AG09309 (cell line): ENCODE measurements at regions not wholly inside any gene's neighbourhood (a gene's known extent, or its start where the extent isn't known, plus 50 kb on each side); places are given as distances from the start of the nearest gene placed in this dataset.

Experiments used
- DNase-seq: peaks from one replicate; pipeline ENCODE4 v3.0.0-alpha.2; 2010; ENCODE audit warnings: low read depth
- H3K4me3 ChIP-seq: 2 replicates; pipeline ENCODE4 v1.5.1; 2011; ENCODE audit warnings: mild to moderate bottlenecking, low read depth, low read length, moderate library complexity; ENCODE audit not compliant: control insufficient read depth
- CTCF ChIP-seq: IDR thresholded peaks from 2 replicates; pipeline ENCODE4 v1.5.1; 2011; ENCODE audit warnings: mild to moderate bottlenecking, low read depth, low read length, inconsistent platforms; ENCODE audit not compliant: insufficient read depth, control insufficient read depth; ENCODE audit errors: missing control alignments

- H3K4me3 ChIP-seq = no peak overlapping the region
- TF ChIP-seq CTCF = no peak
- no peak for DNase-seq
Measured at GRCh38 chr3:70770650-70771049, 458.2 kb upstream of the MDFIC2 start.

GRCh38 chr3:70766301-70766700, 453.9 kb upstream of the MDFIC2 start:
- no peak overlapping the region for H3K4me3 ChIP-seq
- no peak for TF ChIP-seq CTCF
- no peak for DNase-seq

GRCh38 chr3:70763894-70764293, 451.5 kb upstream of the MDFIC2 start:
- TF ChIP-seq CTCF = no peak
- DNase-seq = no peak
- no peak overlapping the region for H3K4me3 ChIP-seq

GRCh38 chr3:70757658-70758057, 445.2 kb upstream of the MDFIC2 start:
- H3K4me3 ChIP-seq = no peak overlapping the region
- no peak for DNase-seq
- TF ChIP-seq CTCF = no peak

GRCh38 chr3:70755526-70755925, 443.1 kb upstream of the MDFIC2 start:
- TF ChIP-seq CTCF = no peak
- no peak for DNase-seq
- no peak overlapping the region for H3K4me3 ChIP-seq

GRCh38 chr3:70754314-70754713, 441.9 kb upstream of the MDFIC2 start:
- TF ChIP-seq CTCF = no peak
- DNase-seq = no peak
- H3K4me3 ChIP-seq = no peak overlapping the region

- DNase-seq = no peak
- no peak overlapping the region for H3K4me3 ChIP-seq
- peak; percentile 10 for TF ChIP-seq CTCF
Measured at GRCh38 chr3:70753572-70753971, 441.1 kb upstream of the MDFIC2 start.
